CD4-positive, alpha-beta T cell treated with Interleukin-15 for 4 hours (primary cell): ENCODE measurements at regions not wholly inside any gene's neighbourhood (a gene's known extent, or its start where the extent isn't known, plus 50 kb on each side); places are given as distances from the start of the nearest gene placed in this dataset.

Experiments used
- DNase-seq: peaks from one replicate; pipeline ENCODE4 v3.0.0-alpha.2; 2020; ENCODE audit warnings: low spot score

GRCh38 chr9:27749838-27750237 lies 176.6 kb upstream of the C9orf72 start:
- no peak for DNase-seq

DNA sequence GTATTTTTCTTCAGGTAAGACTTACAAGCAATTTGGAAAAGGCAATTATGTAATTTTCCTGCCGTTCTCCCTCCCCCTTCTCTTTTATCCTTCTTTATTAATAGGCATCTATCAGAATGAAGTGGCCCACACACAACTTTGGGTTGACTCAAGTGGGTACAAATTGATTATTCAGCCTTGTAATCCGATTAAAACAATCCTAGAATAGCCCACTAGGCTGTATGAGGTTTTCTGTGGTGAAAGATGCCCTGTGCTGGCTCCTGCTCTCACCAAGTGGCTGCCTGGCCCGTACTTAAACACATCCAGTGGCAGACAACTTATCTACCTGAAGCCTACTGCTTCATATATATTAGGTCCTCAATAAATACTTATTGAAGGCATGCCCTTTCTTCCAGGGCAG lies 177.3 kb upstream of the C9orf72 start:
- no peak for DNase-seq

DNA sequence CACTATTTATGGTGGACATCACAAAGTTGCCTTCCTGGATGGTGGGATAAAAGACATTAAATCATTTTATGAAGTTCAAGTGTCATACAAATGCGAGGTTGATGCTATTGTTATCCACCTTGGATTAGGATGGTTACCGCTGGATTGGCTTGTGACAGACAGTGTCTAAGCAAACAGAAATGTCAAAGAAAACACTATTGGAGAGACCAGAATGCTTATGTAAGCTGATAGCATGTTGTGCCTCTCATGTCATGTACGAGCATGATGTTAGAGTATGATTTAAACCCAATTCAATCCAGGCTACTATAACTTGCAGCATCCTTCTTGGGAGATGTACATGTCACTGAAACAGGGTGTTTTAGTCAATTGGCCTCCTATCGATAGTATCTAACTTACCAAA lies 178.8 kb upstream of the C9orf72 start:
- DNase-seq: no peak

- no peak for DNase-seq
Measured at GRCh38 chr9:27755846-27756245, 182.6 kb upstream of the C9orf72 start.

DNA sequence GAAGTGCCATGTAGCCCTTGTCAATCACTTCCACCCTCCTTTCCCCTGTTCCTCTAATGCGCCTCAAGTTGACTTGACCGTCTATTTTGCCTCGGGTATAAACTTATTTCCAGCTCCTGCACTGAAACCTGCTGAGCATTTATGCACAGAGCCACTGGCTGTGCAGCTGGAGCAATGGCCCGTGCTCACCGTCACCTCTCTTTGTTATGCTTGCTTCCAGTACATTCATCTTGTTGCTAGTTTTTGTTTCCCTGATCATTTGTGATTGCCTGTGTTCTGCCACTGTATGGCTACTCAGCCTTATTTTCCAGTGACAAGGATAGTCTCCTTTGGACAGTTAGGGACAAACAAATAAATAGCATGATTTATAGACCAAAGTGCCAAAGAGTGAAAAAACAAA lies 183.1 kb upstream of the C9orf72 start:
- no peak for DNase-seq

DNA sequence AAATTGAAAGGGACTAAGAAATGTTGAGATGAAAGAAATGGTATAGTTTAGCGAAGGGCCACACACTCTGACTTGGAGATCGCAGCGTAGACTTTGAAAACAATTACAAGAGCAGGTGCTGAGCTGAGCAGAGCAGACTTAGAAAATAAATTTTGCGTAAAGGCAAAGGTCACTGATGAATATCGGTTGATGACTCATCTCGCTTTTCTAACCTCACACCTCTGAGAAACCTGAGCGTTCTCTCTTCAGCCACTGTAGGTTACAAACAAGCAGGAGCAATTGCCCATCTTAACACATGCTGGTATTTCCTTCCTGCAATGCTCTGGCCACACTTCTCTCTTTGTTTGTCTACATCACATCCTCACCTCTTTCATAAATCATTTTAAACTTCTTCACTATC lies 190.6 kb upstream of the C9orf72 start:
- no peak for DNase-seq

GRCh38 chr9:27765266-27766072 lies 192.2 kb upstream of the C9orf72 start:
- DNase-seq: no peak

GRCh38 chr9:27766073-27766835 lies 193.0 kb upstream of the C9orf72 start:
- no peak for DNase-seq

GRCh38 chr9:27768781-27769180 lies 195.5 kb upstream of the C9orf72 start:
- no peak for DNase-seq

- DNase-seq: no peak
Measured at GRCh38 chr9:27770541-27770940, 197.3 kb upstream of the C9orf72 start.

- DNase-seq: no peak
Measured at GRCh38 chr9:27771803-27772545, 198.7 kb upstream of the C9orf72 start.

- DNase-seq: no peak
Measured at GRCh38 chr9:27784847-27785713, 211.8 kb upstream of the C9orf72 start.

GRCh38 chr9:27785714-27786100 lies 212.4 kb upstream of the C9orf72 start:
- no peak for DNase-seq

GRCh38 chr9:27787891-27788290 lies 214.6 kb upstream of the C9orf72 start:
- no peak for DNase-seq

GRCh38 chr9:27791311-27791710 lies 218.0 kb upstream of the C9orf72 start:
- no peak for DNase-seq

GRCh38 chr9:27792971-27793689 lies 219.8 kb upstream of the C9orf72 start:
- no peak for DNase-seq

GRCh38 chr9:27799326-27799725 lies 226.0 kb upstream of the C9orf72 start:
- DNase-seq: no peak

DNA sequence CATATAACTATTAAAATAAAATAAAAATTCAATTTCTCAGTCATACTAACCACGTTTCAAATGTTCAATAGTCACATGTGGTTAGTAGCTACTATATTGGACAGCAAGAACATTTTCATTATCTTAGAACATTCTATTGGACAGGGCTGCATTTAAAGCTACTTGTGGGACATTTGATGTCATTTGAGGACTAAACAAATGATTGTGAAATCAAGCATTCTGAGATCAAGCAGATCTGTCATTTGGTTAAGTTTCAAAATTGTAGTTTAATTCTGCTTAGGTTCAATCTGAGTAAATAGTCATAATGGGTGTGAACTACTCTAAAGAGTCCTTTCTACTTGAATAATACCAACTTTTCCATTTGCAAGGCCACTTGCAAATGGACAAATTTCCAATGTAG lies 226.9 kb upstream of the C9orf72 start:
- no peak for DNase-seq

DNA sequence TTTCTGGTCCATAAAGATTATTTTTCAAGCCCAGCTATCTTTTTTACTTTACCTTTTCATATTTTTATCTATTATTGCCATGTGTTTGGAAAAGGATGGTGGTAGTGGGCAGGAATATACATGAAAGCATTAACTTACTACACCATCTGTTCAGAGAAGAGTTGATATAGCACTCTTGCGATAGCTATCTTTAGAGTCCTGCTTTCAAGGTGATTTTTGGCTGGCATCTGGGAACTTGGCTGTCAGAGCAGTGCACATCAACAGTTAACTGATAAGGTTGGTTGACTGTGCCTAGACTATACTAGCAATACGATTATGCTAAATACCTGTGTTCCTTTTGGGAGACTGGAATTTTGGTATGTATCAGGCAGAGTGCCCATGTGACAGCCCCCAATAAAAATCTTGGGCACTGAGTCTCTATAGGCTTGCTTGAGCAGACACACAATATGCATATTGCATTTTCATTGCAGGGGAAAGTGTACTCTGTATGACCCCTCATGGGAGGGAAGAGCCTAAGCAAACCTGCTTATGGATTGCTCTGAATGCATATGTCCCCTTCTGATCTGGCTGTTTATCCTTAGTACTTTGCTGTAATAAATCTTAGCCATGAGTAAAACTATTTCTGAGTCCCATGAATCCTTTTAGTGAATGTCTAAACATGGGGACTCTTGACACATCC lies 227.6 kb upstream of the C9orf72 start:
- DNase-seq: no peak

DNA sequence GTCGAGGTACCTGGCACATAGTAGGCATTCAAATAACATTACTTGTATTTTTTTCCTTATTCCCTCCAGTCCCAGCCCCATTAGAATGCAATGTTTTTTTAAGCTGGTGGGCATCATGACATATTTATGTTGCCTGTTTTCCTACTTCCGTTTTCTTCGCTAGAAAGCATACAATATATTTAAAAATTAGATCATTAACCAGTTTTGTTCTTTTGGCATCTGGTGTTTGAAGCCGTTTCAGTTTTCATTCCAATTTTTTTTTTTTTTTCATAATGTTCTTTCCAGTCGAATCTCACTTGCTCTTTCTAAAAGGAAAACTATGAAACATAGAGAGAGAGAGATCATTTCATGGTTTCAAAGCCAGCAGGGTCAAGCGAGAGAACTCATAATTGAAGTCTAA lies 228.3 kb upstream of the C9orf72 start:
- DNase-seq: no peak

DNA sequence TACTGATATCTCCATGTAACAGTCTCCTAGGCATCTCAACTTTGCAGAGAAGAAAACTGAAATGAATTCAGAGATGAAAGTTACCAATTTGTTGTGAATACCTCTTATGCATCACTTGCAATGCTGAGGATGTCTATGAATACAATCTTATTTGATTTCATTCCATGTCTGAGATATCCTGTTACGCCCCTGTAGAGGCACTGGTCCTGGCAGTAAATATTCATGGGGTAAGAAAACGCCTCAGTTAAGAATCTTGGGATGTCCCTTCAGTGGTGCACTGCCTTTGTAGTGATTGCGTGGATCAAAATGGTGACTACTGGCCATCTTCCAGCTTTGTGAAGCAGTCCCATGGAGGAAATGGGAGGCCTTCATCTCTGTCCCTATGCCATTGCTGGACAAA lies 229.1 kb upstream of the C9orf72 start:
- DNase-seq: no peak
